ENCODE measurements at regions not wholly inside any gene's neighbourhood (a gene's known extent, or its start where the extent isn't known, plus 50 kb on each side); places are given as distances from the start of the nearest gene placed in this dataset.
"Not testable (repeated sequence)": the region's sequence is repeated elsewhere in the genome, so short reads cannot be mapped to it uniquely, and the experiment has no call there.

DNA sequence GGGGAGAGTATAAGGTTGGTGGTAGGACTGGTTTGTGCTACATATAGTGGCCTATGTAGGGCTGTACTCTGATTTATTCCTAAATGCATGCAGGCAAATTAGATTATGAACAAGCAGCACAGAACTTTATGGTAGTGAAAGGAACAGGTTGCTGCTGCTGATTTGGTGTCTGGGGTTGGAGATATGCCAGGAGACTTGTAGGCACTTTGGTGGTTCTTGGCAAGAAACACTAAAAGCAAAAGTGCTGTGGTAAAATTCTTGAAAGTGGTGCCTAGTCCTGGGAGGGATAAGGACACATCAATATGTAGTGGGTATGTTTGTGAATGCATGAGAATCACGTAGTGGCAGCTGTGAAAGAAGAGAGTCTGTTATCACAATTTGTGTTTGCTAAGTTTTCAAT, 2126.0 kb downstream of the TP53TG3F start:
- DNase-seq = no peak

DNA sequence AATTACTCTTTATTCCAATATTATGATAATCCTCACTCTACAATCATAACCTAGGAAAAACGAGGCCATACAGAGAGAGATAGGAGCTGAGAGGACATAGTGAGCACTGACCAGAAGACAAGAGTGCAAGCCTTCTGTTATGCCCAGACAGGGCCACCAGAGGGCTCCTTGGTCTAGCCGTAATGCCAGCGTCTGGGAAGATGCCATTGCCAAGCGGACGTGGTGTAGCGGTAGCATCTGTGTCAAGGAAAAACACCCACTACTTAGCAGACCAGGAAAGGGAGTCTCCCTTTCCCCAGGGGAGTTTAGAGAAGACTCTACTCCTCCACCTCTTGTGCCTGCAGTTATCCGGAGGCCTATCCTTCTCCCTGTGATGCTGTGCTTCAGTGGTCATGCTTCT, 2131.5 kb downstream of the TP53TG3F start:
- peak in 1 of 2 experiments; percentile 42 for DNase-seq

- DNase-seq = no peak
Observed at GRCh38 chr16:35596467-35596866, 2137.1 kb downstream of the TP53TG3F start.

- peak in 1 of 2 experiments; percentile 6 for DNase-seq
Observed at GRCh38 chr16:35598696-35599332, 2139.4 kb downstream of the TP53TG3F start.

DNA sequence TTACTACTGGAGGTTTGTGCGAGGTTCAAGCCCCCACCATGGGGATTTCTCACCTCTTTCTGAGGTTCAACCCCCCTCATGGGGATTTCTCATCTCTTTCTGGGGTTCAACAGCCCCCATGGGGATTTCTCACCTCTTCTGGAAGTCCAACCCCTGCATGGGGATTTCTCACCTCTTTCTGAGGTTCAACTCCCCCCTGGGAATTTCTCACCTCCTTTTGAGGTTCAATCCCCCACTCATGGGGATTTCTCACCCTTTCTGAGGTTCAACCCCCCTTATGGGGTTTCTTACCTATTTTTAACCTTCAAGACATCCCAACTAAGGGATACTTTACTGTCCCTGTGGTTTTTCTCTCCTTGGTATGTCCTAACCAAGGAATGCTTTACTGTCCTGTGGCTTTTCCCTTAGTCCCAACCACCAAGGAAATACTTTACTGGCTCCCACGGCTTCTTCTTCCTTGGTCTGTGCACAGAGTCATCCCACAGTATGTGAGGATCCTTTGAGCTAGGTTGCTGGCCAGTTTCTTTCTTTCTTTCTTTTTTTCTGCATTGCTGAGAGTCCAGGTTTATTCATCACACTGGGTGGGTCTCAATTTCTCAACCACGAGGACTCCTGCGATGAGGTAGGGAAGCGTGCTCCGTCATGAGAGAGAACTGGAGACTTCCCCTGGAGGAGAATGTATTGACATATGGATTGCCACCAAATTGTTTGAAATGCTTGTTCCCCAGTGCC, 2140.2 kb downstream of the TP53TG3F start:
- no peak for DNase-seq

DNA sequence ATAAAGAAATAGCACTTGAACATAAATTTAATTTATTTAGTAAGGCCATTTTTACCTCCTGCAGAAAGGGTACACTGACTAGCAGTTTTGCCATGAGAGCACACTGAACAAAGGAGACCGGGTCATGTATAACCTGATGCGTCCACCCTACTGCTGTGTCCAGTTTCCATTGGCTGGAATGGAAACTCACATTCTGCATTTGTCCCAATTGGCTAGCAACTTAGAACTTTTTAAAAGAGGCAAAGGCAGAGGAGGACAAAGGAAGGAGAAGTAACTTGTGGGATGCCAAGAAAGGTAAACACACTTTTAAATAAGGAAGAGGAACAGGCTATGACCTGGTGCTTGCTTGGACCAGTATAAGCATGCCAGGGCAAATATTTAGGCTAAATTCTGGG, 2140.7 kb downstream of the TP53TG3F start:
- not testable (repeated sequence) for DNase-seq

- DNase-seq = no peak
Observed at GRCh38 chr16:35602116-35602515, 2142.7 kb downstream of the TP53TG3F start.

- DNase-seq = not testable (repeated sequence)
Observed at GRCh38 chr16:35603371-35603770, 2144.0 kb downstream of the TP53TG3F start.

- no peak for DNase-seq
Observed at GRCh38 chr16:35605921-35606320, 2146.5 kb downstream of the TP53TG3F start.

DNA sequence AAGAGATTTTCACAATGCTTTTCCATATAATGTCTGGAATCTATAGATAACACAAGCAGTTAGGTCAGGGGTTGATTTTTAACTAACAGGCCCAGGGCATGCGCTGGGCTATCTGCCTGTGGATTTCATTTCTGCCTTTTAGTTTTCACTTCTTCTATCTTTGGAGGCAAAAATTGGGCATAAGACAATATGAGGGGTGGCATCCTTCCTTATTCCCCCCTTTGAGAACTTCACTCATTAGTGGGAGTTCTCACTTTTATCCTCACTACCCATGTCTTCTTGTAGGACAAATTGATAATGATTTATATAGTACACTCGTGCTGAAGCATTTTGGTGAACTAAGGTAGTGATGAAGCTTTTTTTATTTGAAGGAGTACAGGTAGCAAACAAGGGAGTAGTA, 2155.5 kb downstream of the TP53TG3F start:
- DNase-seq = not testable (repeated sequence)

DNA sequence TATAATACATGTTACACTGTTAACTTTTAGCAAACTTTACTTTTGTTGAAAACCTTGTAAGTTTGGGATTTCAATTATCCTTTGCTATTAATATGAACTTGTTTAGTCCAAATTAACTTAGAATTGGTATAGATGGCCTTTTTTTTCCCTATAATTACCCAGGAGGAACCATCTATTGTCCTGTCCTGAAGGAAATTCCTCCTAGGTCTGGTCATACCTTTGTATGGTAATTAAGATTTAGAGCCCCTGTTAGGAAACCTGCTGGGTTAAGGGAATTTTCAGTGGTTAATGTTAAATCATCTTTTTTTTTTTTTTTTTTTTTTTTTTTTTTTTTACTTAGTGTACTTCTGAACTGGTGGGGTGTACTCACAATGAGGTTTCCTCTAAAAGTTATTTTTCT, 2159.8 kb downstream of the TP53TG3F start:
- DNase-seq = not testable (repeated sequence)

- DNase-seq = no peak
Observed at GRCh38 chr16:35626041-35626440, 2166.6 kb downstream of the TP53TG3F start.

DNA sequence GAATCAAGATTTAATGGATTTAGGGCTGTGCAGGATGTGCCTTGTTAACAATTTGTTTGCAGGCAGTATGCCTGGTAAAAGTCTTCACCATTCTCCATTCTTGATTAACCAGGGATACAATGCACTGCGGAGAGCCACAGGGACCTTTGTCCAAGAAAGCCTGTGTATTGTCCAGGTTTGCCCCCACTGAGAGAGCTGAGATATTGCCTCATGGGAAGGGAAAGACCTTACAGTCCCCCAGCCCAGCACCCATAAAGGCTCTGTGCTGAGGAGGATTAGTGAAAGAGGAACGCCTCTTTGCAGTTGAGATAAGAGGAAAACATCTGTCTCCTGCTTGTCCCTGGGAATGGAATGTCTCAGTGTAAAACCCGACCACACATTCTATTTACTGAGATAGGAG, 2169.6 kb downstream of the TP53TG3F start:
- DNase-seq = no peak

GRCh38 chr16:35631261-35631945, 2172.0 kb downstream of the TP53TG3F start:
- no peak for DNase-seq

DNA sequence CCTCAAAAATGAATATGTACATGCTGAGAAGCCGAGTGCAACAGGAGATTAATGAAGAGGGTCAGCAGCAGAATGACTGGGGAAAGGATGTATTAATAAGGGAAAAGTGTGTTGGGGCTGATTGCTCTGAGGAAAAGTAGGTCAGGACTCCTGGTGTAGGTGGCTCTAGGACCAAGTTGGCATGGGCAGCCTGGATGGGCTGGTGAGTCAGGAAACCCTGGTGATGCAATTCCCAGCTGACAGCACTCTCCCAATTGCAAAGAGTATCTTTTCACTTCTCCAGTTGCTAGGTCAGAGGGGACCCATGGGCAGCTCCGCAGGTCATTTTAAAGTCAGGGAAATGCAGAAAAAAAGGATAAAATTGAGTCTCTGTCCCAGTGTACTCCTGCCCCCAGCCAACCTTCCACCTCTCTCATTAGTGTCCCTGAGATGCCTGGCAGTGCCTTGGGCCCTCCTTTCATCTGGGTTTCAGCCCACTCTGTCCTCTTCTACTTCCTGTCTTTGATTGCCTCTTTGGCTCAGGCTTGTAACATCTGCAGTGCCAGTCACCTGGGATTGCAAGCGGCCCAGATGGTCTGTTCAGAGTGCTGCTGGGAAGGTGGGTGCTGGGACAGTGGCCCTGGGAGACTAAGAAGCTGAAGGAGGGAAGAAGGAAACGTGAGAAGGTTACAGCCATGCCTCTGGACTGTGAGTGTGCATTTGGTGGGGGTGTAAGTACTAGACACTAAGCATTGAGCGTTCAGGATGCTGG, 2177.2 kb downstream of the TP53TG3F start:
- DNase-seq = no peak

DNA sequence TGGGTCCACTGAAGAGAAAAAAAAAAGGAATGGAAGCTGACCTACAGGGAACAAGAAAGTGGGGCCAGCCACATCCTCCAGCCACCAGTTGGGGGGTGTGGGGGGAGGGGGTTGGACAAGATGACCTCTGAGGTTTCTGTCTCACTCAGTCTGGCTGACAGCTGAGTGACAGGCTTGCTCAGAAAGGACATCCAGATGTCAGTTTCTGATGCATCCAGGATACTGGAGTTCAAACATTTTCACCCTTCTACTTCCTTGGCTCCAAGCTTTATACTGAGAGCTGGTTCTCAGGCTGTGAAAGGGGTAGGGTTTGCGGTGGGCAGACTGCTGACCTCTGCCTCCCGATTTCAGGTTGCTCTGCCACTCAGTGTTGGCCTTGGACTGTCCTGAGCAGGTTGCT, 2178.3 kb downstream of the TP53TG3F start:
- no peak for DNase-seq

DNA sequence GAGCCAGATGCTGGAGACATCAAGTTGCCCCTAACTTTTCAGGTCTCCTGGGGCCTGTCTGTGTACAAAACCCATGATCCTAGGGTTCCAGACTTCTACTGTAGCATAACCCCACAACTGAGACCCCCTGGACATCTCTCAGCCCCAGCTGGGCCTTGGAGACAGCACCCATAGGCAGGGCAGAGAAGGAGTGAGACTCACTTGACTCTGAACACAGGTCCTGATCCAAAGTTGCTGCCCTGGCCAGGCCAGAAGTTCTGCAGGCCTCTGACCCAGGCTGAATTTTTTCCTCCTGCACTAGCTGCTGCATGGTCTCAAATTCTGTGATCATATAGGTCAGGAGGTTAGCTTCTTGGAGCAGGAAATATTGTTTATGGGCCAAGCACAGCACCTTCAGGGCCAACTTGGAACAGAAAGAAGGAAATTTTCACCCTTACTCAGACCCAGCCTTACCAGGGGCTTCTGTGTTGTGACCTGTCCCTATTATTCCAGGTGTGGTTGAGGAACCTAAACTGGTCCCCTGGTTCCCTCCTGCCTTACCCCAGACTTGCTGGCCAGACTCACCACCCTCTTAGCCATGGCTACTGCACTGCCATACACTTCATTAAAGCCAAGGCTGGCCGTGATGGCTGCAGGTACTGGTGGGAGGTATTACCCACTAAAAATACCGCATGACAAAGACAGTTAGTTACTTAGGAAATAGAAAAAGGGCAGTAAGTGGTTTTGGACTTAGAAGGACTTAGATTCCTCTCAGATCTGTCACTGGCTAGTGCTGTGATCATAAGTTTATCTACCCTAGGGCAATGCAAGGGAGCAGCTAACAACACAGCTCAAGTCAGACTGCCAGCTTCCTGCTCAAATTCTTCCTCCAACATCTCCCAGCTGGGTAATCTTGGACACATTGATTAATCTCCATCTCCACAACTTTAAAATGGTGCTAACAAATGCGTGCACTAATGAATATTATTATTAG, 2180.1 kb downstream of the TP53TG3F start:
- DNase-seq = no peak

- no peak for DNase-seq
Observed at GRCh38 chr16:35642322-35642835, 2183.0 kb downstream of the TP53TG3F start.

DNA sequence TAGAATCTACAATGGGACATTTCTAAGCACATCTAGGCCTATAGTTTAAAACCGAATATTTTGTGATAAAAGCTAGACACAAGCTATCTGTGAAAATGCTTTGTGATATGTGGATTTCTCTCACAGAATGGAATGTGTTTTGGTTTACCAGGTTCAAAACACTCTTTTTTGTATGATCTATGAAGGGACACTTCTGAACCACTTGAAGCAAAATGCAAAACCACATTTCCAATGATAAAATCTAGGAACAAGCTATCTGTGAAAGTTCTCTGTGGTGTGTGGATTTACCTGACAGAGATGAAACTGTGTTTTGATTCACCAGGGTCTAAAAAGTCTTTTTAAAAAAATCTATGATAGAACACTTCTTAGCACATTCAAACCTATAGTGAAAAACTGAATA, 2192.4 kb downstream of the TP53TG3F start:
- DNase-seq = no peak

DNA sequence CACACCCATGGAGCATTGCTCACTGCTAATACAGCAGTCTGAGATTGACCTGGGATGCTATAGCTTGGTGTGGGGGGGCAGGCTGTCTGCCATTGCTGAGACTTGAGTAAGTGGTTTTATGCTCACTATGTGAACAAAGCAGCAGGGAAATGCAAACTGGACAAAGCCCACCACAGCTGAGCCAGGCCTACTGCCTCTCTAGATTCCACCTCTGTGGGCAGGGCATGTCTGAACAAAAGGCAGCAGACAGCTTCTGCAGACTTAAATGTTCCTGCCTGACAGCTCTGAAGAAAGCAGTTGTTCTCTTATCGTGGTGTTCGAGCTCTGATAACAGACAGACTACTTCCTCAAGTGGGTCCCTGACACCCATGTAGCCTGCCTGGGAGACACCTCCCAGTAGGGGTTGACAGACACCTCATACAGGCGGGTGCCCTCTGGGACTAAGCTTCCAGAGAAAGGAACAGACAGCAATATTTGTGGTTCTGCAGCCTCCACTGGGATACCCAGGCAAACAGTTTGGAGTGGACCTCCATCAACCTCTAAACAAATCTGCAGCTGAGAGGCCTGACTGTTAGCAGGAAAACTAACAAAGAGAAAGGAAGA, 2204.8 kb downstream of the TP53TG3F start:
- no peak for DNase-seq

DNA sequence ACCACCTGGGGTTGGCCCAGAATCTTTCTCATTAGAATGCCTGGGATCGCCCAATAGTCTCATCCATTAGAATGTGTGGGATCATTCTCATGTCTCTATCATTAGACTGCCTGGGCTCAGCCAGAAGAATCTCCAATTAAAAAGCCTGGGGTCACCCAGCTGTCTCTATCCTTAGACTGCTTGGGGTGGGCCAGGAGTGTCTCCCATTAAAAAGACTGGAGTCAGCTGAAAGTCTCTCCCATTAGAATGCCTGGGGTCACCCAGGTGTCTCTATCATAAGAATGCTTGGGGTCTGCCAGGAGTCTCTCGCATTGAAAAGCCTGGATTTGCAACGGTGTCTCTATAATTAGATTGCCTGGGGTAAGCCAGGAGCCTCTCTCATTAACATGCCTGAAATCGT, 2225.7 kb downstream of the TP53TG3F start:
- DNase-seq = no peak
